Dermis blood vessel endothelial cell (primary cell): ENCODE measurements at regions not wholly inside any gene's neighbourhood (a gene's known extent, or its start where the extent isn't known, plus 50 kb on each side); places are given as distances from the start of the nearest gene placed in this dataset.
A peak's percentile ranks its signal among the peaks of the same experiment; 100 is the strongest.

ENCODE experiments used
- DNase-seq: peaks from one replicate; pipeline ENCODE4 v3.0.0; 2010

DNA sequence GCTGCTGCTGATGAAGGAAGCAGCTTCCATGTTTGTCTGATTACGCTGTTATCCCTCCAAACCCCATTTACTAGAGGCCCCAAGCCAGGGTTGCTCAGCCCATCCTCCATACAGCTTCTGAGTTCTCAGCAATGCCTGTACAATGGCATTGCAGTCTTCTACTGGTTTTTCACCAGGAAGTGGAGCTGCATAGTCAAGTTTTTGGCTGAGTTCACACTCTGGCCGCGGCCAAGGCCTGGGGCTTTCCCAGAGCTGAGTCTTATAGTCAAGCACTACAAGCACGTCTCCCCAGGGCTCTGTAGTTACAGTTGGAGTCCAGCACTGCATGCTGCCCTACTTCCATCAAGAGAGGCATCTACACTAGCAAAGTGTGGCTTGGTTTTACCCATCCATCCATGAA lies 182.5 kb downstream of the POU4F1 start:
- no peak for DNase-seq

- no peak for DNase-seq
Observed at GRCh38 chr13:78413887-78414553, 189.3 kb downstream of the POU4F1 start.

DNA sequence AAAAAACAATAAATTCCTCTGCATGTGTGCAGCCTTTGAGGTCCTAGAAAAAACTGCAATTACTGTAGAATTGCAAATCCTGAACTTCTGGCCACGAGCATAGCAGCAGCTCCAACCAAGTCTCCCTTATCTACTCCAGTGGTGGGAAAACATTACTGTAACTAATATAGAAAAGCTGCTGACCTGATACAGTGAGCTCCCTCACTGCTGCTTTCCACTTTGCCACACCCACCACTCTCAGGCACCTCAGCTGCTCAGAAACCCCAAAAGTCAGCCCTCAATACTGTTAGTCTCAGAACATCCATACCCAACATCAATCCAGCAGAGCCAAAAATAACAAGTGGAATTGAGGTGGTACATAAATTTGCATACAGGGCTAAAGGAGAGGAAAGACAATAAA lies 192.5 kb downstream of the POU4F1 start:
- no peak for DNase-seq

DNA sequence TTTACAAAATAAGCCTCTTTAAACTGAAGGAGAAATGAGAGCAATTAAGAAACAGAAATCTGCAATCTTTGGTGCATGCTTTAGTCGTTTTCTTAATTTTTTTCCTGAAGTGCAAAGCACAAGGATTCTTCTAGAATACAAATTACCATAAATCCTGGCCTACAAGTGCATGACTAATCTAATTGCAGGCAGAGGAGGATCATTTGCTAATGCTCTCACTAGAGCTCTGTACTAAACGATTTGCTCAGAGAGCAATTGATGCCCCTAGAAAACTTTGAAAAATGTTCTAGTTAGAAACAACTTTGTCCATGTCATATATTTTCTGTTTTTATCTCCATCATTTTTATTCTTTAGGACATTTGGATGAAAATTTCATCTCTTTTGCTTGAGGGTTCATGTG lies 193.2 kb downstream of the POU4F1 start:
- DNase-seq: no peak

DNA sequence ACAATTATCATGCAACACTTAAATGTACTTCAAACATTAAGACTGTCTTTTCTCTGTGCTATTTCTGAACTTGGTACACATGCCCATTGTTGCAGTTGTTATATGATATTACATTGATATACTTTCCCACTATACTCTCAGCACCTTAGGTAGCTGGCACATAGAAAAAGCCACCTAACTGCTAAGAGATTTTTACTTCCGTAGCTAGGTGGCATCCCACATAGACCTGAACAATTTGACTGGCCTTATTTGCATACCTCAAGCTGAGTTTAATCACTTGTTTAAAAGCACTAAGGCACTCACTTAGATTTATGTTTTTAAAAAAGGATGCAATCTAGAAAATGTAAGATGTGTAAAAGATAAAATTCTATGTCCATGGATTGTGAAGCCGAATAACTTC lies 194.2 kb downstream of the POU4F1 start:
- no peak for DNase-seq

GRCh38 chr13:78404846-78405360 lies 198.4 kb downstream of the POU4F1 start:
- no peak for DNase-seq

- no peak for DNase-seq
Observed at GRCh38 chr13:78402708-78403400, 200.5 kb downstream of the POU4F1 start.

DNA sequence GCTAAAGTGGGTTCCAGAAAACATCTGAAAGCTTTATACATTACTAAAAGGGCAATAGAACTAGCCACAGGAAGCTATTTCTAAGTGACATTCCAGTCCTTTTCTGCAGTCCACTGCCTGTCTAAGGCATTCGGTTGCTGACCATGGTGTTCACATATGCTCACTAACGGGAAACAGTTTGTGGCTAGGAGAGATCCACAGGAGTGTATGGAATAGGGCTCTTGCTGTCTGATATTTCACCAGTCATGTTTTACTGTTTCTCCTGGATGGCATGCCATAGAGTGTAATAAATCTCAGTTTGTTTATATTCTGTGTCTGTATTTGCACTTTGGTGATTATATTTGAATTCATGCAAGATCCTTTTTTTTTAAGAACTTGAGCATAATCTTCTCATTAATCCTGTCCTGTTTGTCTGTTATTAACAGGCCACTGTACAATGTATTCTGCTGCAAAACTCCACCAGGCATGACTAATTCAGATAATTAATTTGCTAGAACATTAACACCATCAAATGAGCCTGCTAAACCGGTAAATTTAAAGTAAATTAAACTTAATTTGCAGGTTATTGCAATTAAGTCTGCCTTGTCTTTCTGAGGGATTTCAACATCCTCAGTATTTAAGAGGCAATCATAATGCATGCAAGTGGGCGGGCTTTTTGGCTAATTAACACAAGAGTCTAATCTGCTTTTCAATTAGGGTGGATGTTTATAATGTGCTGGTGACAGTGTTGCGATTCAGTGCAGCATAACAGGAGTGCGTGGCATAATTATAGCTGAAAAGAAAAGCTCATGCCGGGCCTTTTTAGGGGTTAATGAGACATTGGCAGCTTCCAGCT lies 201.3 kb downstream of the POU4F1 start:
- no peak for DNase-seq

DNA sequence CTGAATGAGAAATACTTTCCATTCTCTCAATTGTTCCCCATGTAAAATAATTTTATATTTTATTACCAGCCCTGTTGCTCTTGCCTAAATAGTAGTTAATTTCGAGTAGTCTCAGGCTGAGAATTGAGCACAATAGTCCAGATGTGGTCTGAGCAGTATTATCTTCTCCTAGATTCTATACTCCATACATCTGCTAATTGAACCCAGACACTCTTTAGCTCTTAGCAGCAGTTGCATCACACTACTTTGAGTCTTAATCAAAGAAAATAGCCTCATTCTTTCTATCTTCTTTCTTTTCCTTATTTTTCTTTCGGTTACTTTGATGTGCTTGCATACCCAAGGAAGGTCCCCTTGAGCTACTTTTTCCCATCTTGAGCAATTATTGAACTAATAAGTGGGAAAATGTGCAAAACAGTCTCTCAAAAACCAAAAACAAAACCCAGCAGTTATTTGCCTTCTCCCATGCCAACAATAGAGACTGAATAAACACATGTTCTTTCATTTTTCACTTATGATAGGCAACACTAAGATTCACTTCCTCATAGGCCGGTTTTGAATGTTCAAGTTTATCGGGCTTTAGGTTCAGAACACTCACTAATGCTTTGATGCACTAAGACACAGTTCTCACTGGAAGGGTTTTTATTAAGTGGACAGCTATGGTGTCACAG lies 204.5 kb downstream of the POU4F1 start:
- no peak for DNase-seq

DNA sequence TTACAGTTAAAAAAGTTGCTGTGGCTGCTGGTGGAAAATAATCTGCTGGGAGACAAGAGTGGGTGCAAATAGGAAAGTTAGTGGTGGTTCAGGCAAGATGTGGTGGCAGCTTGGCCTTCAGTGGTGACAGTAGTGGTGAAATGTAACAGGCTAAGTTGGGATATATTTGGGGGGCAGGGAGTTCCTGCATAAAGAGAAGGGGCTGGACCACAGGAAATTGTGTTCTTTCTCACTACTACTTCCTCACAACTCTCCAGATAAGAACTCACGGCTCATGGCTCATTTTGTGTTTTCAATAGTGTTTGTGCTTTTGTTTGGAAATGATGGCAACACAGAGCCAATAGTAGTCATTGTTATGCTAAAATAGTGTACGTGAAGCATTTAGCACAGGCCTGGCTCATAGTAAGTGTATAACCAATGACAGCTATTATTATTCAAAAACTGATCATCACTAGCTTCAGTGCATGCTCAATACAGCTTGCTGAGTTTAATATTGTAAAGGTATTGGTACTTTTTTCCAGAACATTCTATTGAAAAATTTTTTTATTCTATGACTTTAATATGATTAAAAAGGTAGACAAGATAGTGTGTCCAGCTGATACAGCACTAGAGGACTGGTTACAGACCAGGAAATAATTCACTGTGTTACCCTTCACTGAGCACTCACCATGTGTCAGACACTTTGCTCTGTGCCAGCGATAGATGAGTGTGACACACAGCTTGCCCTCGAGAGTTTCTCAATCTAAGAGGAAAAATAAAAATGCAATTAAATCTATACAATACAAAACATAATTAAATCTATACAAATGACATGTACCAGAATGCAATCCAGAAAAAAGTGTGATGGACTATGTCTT lies 209.8 kb downstream of the POU4F1 start:
- DNase-seq: no peak

DNA sequence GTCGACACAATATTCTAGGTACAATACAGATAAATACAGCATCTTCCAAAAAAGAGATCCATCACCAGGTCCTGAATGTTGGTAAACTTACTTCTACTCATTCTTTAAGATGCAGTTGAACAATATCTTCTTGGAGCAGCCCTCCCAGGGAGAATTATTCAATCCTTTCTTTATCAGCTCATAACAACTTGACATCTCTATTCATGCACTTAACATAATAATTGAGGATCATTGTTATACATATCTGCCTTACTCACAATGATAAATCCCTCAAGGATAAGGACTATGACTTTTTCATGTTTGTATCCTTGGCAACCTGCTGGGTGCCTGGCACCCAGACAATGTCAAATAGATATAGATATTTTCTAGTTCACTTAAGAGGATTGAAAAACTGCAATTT lies 219.5 kb downstream of the POU4F1 start:
- DNase-seq: no peak

- DNase-seq: no peak
Observed at GRCh38 chr13:78383071-78383484, 220.3 kb downstream of the POU4F1 start.

GRCh38 chr13:78382491-78382890 lies 220.9 kb downstream of the POU4F1 start:
- DNase-seq: no peak

DNA sequence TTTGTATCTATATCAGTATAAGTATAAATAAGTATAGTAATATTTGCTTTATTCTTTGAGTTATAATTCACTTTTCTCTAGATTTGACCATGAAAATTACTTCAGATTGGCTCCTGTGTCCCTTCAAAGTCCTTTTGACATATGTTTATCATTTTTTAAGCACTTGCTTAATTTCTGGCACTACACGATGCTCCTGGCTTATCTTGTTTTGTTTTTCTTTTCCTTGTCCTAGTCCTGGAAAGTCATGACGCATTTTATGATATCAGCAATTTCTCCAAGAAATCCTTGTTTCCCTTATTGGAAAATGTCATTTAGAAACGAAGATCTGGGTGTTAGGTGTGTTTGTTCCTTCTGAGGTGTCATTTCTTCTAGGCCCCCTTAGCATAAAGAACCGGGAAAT lies 226.5 kb downstream of the POU4F1 start:
- no peak for DNase-seq

GRCh38 chr13:78376033-78376432 lies 227.3 kb downstream of the POU4F1 start:
- no peak for DNase-seq

DNA sequence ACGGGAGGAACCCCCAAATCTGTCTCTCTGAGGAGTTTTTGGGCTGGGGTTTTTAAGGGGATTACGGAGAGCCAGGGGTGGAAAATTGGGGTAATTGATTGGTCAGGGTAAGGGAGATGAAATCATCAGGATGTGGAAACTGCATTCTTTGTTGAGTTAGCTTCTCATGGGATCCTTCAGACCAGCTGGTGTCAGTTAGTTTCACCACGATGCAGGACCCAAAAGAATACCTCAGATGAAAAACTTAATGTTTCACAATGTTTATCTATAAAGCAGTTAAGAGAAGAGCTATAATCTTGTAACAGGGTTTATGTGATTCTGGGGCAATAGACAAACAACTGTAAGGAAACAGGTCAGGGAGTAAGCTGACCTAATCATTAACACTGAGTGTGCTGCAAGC lies 230.8 kb downstream of the POU4F1 start:
- DNase-seq: no peak

DNA sequence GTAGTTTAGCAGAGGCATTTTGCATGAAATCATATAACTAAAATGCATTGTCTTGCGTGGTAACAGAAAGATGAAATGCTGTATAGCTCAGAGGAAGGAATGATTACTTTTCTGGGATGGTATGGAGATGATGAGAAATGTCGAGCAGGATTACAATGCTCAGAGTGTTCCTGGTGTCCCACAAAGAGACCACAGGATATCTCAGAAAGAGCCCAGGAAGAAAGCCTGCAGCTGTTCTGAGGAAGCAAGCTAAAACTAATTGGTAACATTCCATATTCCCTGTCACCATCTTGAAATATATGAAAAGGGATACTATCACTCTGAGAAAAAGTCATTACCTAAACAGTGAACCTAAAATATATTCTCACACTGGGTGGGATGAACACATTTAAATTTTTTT lies 233.1 kb downstream of the POU4F1 start:
- no peak for DNase-seq

- DNase-seq: no peak
Observed at GRCh38 chr13:78364711-78365110, 238.6 kb downstream of the POU4F1 start.

DNA sequence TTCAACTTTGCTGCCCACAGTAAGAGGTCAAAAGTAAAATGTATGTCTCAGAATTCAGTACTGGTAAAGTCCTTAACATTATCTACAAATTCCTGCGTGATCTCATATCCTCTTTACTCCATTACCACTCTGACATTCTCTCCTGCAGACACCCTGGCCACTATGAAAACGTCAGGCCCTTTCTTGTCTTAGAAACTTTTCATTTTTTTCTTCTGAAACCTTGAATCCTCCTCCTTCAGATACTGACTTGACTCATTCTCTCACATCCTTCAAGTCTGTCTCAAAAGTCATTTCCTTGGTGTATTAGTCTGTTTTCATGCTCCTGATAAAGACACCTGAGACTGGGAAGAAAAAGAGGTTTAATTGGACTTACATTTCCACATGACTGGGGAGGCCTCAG lies 262.3 kb downstream of the POU4F1 start:
- no peak for DNase-seq

GRCh38 chr13:78339927-78340326 lies 263.4 kb downstream of the POU4F1 start:
- DNase-seq: no peak

GRCh38 chr13:78334059-78334458 lies 269.3 kb downstream of the POU4F1 start:
- no peak for DNase-seq

DNA sequence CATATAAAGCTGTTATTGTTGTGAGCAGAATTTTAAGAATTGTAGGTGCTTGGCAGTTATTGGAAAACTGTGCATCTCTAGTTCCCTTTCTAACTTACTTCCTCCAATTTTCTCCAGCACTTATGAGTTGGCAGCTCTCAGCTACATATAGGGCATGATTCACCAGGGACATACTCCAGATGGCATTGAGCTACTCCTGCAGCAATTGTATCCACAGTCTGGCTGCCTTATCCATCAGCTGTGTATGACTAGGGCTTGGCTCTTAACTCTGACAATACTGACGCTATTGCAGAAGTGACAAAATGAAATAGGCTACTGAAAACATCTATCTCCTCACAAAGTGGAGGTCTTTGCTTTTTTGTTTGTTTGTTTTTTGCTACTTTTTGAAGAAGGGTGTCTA lies 276.7 kb downstream of the POU4F1 start:
- peak; percentile 2 for DNase-seq
